Mammary epithelial cell (primary cell): ENCODE measurements at regions not wholly inside any gene's neighbourhood (a gene's known extent, or its start where the extent isn't known, plus 50 kb on each side); places are given as distances from the start of the nearest gene placed in this dataset.

Experiments
- EZH2 ChIP-seq: IDR thresholded peaks from 2 replicates; pipeline ENCODE4 v1.6.1; 2012; ENCODE audit warnings: low read length, inconsistent platforms, borderline replicate concordance
- TF ChIP-seq, protein P1 (sequence below), 2 donors: IDR thresholded peaks in 1 of 2; conservative IDR thresholded peaks in 1 of 2; 2 replicates each; pipeline ENCODE4 v1.5.1; 2011 to 2012; ENCODE audit warnings: inconsistent platforms in 2 of 2, low read length in 2 of 2, mild to moderate bottlenecking in 2 of 2, control low read depth in 1 of 2, low read depth in 1 of 2; ENCODE audit not compliant: insufficient read depth in 1 of 2; ENCODE audit errors: extremely low read depth in 1 of 2

DNA sequence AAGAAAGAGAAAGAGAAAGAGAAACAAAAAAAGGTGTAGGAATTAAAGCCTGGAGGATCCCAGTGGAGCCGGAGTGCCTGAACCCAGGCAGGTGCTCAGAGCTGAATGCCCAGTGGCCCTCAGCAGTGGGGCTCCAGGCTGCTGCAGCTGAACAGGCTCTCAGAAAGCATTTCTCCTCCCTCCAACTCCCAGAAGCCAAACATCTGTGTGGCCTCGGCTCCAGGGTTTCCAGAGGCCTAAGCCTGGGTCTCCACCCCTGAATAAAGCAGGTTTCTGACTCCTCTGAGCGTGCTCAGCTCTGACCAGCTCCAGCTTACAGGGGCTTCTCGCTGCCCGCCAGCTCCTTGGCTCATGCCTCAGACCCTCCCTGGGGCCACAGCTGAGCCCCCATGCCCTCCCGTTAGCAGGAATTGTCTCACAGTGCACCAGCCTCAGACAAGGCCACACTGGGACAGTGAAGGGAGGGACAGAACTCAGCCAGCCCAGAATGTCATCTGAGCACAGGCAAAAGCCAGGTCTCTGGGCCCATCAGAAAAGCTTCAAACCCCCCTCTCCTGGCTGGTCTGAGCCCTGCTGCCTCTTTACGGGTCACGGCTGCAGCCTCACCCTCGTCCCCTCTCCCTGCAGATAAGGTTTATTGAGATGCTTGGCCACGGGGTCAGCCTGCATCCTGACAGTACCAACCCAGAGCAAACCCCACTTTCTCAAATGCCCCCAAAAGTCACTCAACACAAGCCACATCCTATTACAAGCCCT, 114.4 kb upstream of the PPP1R26 start:
- TF ChIP-seq EZH2: no peak
- TF ChIP-seq, protein P1, sequence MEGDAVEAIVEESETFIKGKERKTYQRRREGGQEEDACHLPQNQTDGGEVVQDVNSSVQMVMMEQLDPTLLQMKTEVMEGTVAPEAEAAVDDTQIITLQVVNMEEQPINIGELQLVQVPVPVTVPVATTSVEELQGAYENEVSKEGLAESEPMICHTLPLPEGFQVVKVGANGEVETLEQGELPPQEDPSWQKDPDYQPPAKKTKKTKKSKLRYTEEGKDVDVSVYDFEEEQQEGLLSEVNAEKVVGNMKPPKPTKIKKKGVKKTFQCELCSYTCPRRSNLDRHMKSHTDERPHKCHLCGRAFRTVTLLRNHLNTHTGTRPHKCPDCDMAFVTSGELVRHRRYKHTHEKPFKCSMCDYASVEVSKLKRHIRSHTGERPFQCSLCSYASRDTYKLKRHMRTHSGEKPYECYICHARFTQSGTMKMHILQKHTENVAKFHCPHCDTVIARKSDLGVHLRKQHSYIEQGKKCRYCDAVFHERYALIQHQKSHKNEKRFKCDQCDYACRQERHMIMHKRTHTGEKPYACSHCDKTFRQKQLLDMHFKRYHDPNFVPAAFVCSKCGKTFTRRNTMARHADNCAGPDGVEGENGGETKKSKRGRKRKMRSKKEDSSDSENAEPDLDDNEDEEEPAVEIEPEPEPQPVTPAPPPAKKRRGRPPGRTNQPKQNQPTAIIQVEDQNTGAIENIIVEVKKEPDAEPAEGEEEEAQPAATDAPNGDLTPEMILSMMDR (conservative IDR thresholded peaks at IDR 0.05 in 1 of 2, IDR thresholded peaks at IDR 0.05 in 1 of 2; ENCODE audit: extremely low read depth in 1 of 2, insufficient read depth in 1 of 2, low read depth in 1 of 2, low read length in 2 of 2): no peak
